Gastrocnemius medialis (tissue), 4 donors: ENCODE measurements at regions not wholly inside any gene's neighbourhood (a gene's known extent, or its start where the extent isn't known, plus 50 kb on each side); places are given as distances from the start of the nearest gene placed in this dataset.

Experiments
- ATAC-seq, 2 donors: fragments of 150-250 bp; one replicate each; pipeline ENCODE4 v1.9.1; 2016
- DNase-seq, 2 donors: peaks; one replicate each; pipeline ENCODE4 v3.0.0-alpha.2; 2019
- H3K27ac ChIP-seq, 4 donors: fragments of 200-600 bp; sonication (generic); 1 replicate in 1 of 4; 2 replicates in 3 of 4; pipeline ENCODE4 v1.5.1; 2016 to 2018; ENCODE audit warnings: mild to moderate bottlenecking in 2 of 4, moderate library complexity in 1 of 4
- H3K27me3 ChIP-seq, 3 donors: fragments of 200-600 bp; sonication (generic) in 2 of 3; 1 replicate in 1 of 3; 2 replicates in 2 of 3; pipeline versions ENCODE4 v1.5.1 to v1.6.0; 2016 to 2019; ENCODE audit warnings: mild to moderate bottlenecking in 1 of 3, moderate library complexity in 1 of 3
- H3K36me3 ChIP-seq, 2 donors: fragments of 200-600 bp; sonication (generic) in 1 of 2; one replicate each; pipeline ENCODE4 v1.5.1; 2017 to 2018
- H3K4me1 ChIP-seq, 2 donors: fragments of 200-600 bp; sonication (generic) in 1 of 2; one replicate each; pipeline ENCODE4 v1.5.1; 2016 to 2017; ENCODE audit warnings: mild to moderate bottlenecking in 2 of 2
- H3K4me3 ChIP-seq, 4 donors: fragments of 200-600 bp; sonication (generic) in 3 of 4; 1 replicate in 1 of 4; 2 replicates in 3 of 4; pipeline ENCODE4 v1.5.1; 2016 to 2019; ENCODE audit warnings: mild to moderate bottlenecking in 2 of 4
- H3K9me3 ChIP-seq, 3 donors: fragments of 200-600 bp; sonication (generic) in 2 of 3; 1 replicate in 1 of 3; 2 replicates in 2 of 3; pipeline ENCODE4 v1.5.1; 2016 to 2019
- CTCF ChIP-seq, 5 experiments: fragments of 450-650 bp in 3 of 5; fragments of 200-600 bp in 2 of 5; sonication (generic) in 2 of 5; IDR thresholded peaks in 4 of 5; conservative IDR thresholded peaks in 1 of 5; 1 replicate in 4 of 5; 2 replicates in 1 of 5; pipeline ENCODE4 v1.5.1; 2016 to 2019; ENCODE audit warnings: antibody characterized with exemption in 5 of 5, mild to moderate bottlenecking in 3 of 5, moderate library complexity in 3 of 5
- POLR2A ChIP-seq, 2 donors: fragments of 450-650 bp; IDR thresholded peaks; one replicate each; pipeline ENCODE4 v1.6.1; 2017; ENCODE audit warnings: antibody characterized with exemption in 2 of 2, mild to moderate bottlenecking in 2 of 2, moderate library complexity in 2 of 2
- in situ Hi-C, 4 donors: fragments of 200-750 bp; cut with MboI; loops; one replicate each; pipeline versions ENCODE4 v1.15.0 to v1.8.0; 2017; ENCODE audit warnings: low sequenced_read_pairs in 4 of 4
- intact Hi-C: fragments of 100-400 bp; cut with DNase I; formaldehyde crosslinking; loops from one replicate; pipeline ENCODE4 v1.15.1; 2023; ENCODE audit warnings: low total_unique reads

GRCh38 chr3:191111722-191112121 lies 87.3 kb upstream of the OSTN start:
- DNase-seq, result no peak
- Histone ChIP-seq H3K27ac (no peak overlapping the region), H3K4me3 (no peak overlapping the region), H3K27me3 (no peaks in the 10 kb centered on the region), H3K36me3 (no peaks in the 10 kb centered on the region), H3K9me3 (no peaks in the 10 kb centered on the region), H3K4me1 (no peaks in the 10 kb centered on the region)
- in situ Hi-C loops (no loop called here), intact Hi-C loops (no loop called here)
- no peak for ATAC-seq
- TF ChIP-seq CTCF (IDR thresholded peaks at IDR 0.05 in 4 of 5, conservative IDR thresholded peaks at IDR 0.05 in 1 of 5) (no peak), POLR2A (IDR thresholded peaks at IDR 0.05) (no peak)

- ATAC-seq (no peak), DNase-seq (no peak)
- H3K4me1 ChIP-seq, result no peaks in the 10 kb centered on the region
- intact Hi-C loops (no loop called here), in situ Hi-C loops (no loop called here)
- H3K4me3 ChIP-seq, result no peak overlapping the region
- no peaks in the 10 kb centered on the region for H3K9me3 ChIP-seq
- no peaks in the 10 kb centered on the region for H3K27me3 ChIP-seq
- no peak for TF ChIP-seq POLR2A (IDR thresholded peaks at IDR 0.05)
- TF ChIP-seq CTCF (IDR thresholded peaks at IDR 0.05 in 4 of 5, conservative IDR thresholded peaks at IDR 0.05 in 1 of 5), result no peak
- no peaks in the 10 kb centered on the region for H3K36me3 ChIP-seq
- no peak overlapping the region for H3K27ac ChIP-seq
Measured at GRCh38 chr3:191105418-191105817, 93.6 kb upstream of the OSTN start.

- no peak for DNase-seq
- TF ChIP-seq CTCF (IDR thresholded peaks at IDR 0.05 in 4 of 5, conservative IDR thresholded peaks at IDR 0.05 in 1 of 5) (no peak), POLR2A (IDR thresholded peaks at IDR 0.05) (no peak)
- Histone ChIP-seq H3K36me3 (no peaks in the 10 kb centered on the region), H3K27ac (no peak overlapping the region), H3K27me3 (no peaks in the 10 kb centered on the region), H3K9me3 (no peaks in the 10 kb centered on the region), H3K4me3 (no peak overlapping the region), H3K4me1 (no peaks in the 10 kb centered on the region)
- intact Hi-C loops (no loop called here), in situ Hi-C loops (no loop called here)
- no peak for ATAC-seq
Measured at GRCh38 chr3:191100516-191100915, 98.5 kb upstream of the OSTN start.

GRCh38 chr3:191094057-191094845 lies 104.8 kb upstream of the OSTN start:
- intact Hi-C loops (no loop called here), in situ Hi-C loops (no loop called here)
- H3K4me3 ChIP-seq, result no peak overlapping the region
- no peaks in the 10 kb centered on the region for H3K27me3 ChIP-seq
- H3K27ac ChIP-seq, result no peak overlapping the region
- no peaks in the 10 kb centered on the region for H3K4me1 ChIP-seq
- H3K9me3 ChIP-seq, result no peaks in the 10 kb centered on the region
- H3K36me3 ChIP-seq, result no peaks in the 10 kb centered on the region
- TF ChIP-seq CTCF (IDR thresholded peaks at IDR 0.05 in 4 of 5, conservative IDR thresholded peaks at IDR 0.05 in 1 of 5) (no peak), POLR2A (IDR thresholded peaks at IDR 0.05) (no peak)
- DNase-seq (no peak), ATAC-seq (no peak)

GRCh38 chr3:191087391-191087790 lies 111.7 kb upstream of the OSTN start:
- intact Hi-C loops, result no loop called here

More at GRCh38 chr3:191087391-191087790, 111.7 kb upstream of the OSTN start:
- H3K27ac ChIP-seq, result no peak overlapping the region
- no peaks in the 10 kb centered on the region for H3K36me3 ChIP-seq
- ATAC-seq, result no peak
- DNase-seq, result no peak
- no peaks in the 10 kb centered on the region for H3K4me1 ChIP-seq
- H3K9me3 ChIP-seq, result no peaks in the 10 kb centered on the region
- no peak for TF ChIP-seq CTCF (IDR thresholded peaks at IDR 0.05 in 4 of 5, conservative IDR thresholded peaks at IDR 0.05 in 1 of 5)
- TF ChIP-seq POLR2A (IDR thresholded peaks at IDR 0.05), result no peak
- in situ Hi-C loops, result no loop called here
- no peaks in the 10 kb centered on the region for H3K27me3 ChIP-seq
- H3K4me3 ChIP-seq, result no peak overlapping the region
